CD4-positive, alpha-beta T cell treated with Interleukin-17A for 4 hours (primary cell): ENCODE measurements at regions not wholly inside any gene's neighbourhood (a gene's known extent, or its start where the extent isn't known, plus 50 kb on each side); places are given as distances from the start of the nearest gene placed in this dataset.
"Not testable (repeated sequence)": the region's sequence is repeated elsewhere in the genome, so short reads cannot be mapped to it uniquely, and the experiment has no call there.

Experiments
- DNase-seq: peaks from one replicate; pipeline ENCODE4 v3.0.0-alpha.2; 2020; ENCODE audit warnings: mixed read lengths

DNA sequence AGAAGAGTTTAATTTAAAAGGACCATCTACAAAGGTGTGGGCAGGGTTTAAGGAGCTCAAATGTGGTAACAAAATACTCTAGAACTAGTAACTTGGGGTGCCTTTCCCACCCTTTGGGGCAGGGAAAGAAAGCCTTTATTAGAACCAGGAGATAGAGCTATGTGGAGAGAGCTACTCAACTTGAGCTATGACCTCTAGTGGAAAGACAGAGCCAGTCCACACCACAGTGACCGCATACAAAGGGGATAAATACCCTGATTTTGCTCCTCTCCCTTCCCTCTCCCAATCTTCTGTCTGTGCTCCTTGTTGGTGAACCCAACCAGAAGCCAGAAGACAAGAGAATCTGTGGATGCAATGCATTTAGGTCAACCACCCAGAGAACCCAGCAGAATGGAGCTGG lies 54.4 kb upstream of the JAK1 start:
- DNase-seq = no peak

DNA sequence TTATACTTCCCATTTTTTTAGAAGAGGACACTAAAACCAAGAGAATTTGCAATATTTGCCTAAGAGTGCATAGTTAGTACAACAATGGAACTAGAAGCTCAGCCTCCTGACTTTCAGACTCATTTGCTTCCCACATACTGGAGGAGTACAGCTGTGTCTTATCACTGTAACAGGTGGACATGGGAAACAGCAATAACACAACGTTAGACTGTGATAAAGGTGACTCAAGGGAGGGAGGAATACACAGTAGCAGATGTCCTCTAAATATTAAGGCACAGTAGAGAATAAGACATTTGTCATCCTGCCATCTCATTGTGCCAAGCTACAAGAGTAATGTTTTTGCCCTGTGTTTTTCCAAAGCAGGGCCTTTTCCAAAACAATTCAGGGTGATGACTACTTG lies 55.4 kb upstream of the JAK1 start:
- DNase-seq = no peak

DNA sequence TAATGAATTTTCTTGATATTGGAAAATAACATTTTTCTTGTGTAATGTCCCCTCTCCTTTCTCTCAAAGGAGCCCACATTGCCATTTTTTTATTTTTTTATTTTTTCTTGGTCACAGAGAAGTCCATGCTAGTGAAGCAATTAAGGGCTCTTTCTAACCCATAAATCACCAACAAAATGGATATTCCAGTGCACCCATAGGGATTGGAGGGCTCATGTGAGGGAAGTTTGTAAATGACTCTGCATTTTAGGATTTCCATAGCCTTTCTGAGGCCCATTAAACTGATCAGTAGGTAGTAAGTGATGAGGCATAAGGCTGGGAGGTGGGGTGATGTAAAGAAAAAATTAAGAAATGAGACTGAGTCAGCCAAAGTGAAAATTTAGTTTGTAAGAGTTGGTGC lies 55.9 kb upstream of the JAK1 start:
- no peak for DNase-seq

DNA sequence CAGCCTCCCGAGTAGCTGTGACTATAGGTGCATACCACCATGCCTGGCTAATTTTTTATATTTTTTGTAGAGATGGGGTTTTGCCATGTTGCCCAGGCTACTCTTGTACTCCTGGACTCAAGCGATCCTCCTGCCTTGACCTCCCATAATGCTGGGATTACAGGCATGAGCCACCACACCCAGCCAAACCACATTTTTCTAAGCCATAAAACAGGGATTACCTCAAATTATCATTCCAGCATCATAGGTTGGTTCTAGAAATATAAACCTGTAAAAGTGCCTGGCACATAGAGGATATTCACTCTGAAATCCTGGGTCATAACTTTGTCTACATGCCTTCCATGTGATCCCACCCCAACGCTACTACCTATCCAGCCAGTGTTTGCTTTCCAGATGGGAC lies 59.4 kb upstream of the JAK1 start:
- no peak for DNase-seq

DNA sequence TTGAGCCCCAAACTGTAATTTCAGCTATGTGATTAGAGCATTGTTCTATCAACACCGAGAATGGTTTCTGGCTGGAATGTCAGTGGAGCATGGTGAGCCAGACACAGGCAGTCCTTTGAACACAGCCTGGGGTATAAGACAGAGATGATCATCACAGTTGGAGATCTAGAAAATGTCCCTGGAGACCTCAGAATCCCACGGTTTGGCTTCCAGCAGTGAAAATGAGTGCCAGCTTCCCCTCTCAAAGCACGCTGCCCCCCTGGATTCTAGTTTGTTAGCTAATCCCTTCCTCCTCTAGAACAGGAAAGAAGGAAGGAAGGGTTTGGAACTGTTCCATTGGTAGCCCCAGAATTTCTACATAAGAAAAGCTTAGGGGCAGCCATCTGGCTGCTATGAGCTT lies 59.9 kb upstream of the JAK1 start:
- no peak for DNase-seq

DNA sequence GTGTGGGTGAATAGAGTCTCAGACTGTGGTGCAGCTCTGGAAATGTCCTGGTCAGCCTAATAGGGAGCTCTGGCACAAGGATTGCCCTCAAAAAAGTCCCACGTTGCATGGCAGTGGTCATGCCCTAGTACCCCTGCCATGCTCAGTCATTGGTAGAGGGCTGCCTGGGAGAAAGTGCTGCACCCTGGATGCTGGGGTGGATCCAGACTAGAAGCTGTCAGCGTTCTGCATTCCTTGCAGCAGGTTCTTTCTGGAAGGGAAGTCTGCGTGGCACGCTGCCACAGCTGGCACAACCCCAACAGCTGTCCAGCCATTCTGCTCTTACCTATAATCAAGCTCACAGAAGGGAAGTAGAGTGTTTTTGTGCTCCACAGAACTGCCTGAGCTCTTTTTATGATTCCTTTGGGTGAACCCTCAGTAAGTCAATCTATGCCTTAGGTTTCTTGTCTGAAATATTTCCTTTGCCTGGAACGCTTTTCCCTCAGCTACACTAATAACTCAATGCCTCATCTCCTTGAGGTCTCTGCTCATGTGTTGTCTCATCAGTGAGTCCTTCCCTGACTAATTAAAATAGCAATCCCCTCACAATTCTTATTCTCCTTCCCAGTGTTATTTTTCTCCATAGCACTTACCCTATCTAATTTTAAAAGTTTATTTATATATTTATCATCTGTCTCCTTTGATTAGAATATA lies 61.5 kb upstream of the JAK1 start:
- no peak for DNase-seq

DNA sequence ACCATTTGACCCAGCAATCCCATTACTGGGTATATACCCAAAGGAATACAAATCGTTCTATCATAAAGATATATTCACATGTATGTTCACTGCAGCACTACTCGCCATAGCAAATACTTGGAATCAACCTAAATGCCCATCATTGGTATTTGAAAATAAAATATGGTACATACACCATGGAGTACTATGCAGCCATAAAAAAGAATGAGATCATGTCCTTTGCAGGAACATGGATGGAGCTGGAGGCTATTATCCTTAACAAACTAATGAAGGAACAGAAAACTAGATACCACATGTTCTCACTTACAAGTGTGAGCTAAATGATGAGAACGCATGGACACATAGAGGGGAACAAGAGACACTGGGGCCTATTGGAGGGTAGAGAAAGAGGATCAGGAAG lies 63.1 kb upstream of the JAK1 start:
- DNase-seq = not testable (repeated sequence)

DNA sequence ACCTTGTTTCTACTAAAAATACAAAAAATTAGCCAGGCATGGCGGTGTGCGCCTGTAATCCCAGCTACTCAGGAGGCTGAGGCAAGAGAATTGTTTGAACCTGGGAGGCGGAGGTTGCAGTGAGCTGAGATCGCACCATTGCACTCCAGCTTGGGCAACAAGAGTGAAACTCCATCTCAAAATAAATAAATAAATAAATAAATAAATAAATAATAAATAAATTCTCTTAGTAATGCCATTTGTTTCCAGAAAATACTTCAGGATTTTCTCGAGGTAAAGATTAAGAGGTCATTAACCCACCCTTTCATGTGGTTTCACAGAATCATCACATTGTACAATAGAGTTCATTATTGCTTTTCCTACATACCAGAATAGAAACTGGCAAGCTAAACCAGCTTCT lies 68.5 kb upstream of the JAK1 start:
- DNase-seq = not testable (repeated sequence)

DNA sequence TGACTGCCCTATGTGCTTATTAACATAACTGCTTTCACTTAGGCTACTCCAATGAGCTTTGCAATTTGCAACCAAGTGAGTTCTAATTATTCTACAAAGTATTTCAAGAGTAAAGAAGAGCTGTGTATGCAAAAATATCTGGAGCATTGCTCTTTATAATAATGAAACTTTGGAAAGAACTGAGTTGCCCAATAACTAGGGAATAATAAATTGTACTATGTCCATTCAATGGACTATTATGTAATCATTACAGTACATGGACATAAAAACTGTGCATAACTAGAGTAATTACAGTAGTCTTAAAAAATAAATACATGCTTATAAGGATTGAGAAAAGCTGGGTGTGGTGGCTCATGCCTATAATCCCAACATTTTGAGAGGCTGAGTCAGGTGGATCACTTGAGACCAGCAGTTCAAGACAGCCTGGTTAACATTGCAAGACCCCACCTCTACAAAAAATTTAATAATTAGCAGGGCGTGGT lies 70.3 kb upstream of the JAK1 start:
- no peak for DNase-seq

DNA sequence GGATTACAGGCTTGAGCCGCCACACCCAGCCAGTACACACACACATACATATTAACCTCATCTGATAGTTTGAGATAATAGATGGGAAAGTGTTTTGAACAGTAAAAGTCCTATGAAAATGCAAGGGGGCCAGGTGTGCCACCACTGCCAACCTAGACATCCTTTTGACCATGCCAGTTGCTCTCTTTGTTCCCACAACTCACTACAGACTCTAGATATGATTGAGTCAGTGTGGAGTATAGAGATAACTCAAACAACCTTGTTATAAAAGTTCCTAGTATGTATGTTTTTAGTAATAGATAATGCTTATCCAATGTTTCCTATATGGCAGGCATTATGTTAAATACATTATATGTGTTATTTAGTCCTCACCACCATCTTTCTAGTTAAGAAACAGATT lies 72.7 kb upstream of the JAK1 start:
- DNase-seq = no peak

DNA sequence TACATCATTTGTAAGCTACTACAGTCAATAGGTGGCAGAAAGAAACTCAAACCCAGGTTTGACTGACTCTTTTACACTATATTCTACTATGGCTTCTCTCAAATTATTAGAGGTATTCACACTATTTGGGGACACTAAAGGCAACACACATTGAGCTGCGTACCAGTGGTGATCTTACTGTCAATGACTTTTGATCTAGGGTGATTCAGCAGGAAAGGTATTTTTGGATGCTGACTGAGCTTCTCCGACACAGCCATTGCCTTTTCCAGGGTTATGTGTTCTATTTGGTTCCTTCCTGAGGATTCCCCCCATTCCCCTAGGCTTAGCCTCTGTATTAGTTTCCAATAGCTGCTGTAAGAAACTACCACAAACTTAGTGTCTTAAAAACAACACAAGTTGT lies 73.2 kb upstream of the JAK1 start:
- no peak for DNase-seq

DNA sequence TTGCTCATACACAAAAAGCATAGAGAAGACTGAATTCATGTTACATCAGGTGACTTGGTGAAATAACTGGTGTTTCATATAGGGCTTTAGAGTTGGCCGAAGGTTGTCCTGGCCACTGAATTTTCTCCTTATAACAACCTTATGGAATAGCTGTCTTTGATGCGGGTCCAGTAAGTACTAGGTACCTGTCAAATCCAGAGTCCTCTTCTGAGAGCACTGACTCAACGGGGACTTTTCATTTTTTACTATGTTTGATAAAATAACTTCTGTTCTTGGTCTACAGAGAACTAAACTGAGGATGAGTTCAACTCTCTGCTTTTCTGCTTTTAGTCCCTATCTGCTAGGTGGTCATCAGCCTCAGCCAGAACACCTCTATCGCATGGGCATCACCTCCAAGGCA lies 76.1 kb upstream of the JAK1 start:
- DNase-seq = no peak

DNA sequence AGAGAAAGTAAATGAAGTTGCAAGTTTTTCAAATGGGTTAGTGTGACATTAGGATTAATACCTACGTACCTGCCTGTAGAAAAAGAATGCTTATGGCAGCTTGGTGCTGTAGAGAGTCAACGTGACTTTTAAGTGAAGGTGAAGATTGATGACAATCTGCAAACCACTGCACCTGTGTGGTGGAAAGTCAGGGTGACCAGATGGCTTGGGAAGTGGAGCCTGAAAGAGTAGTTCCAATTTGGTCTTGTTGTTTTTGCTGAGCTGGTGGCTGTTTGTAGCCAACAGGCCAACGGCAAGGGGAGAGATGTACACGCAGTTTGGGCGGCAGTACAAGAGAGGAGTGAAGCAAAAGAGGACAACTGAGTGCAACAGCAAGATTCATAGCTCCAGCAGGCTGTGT lies 78.1 kb upstream of the JAK1 start:
- no peak for DNase-seq

DNA sequence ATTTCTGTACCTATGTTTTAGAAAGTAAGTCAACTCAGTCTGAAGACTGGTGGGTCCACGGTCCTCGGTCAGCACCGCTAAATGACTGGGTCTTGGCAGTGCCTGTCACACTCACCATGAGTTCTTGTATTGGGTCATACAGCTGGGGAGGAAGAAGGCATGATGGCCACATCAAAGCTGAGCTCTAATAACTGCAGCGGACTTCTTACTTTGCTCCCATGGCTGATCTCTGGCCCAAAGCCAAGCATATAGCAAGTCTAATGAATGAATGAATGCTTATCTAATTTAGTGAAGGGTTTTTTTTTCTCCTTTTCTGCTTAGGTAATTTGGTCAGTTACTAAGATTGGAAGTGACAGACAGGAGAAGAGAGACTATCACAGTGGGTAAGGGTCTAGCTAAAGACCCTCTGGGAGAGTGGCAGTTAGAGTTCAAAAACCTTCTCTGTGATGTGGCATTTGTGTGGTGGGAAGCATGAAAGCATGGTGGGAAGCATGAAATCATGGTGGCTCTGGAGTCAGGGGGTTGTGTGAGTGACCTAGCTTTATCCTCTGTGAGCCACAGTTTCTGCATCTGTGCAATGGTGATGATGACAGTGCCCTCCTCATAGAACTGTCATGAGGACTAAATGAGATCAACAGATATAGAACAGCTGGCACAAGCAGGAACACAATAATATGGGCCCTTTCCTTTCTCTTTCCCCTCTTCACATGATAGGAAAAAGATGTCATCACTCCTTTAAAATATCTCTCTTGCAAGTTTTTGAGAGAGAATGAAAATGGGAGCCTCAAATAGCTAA lies 78.9 kb upstream of the JAK1 start:
- DNase-seq = no peak

DNA sequence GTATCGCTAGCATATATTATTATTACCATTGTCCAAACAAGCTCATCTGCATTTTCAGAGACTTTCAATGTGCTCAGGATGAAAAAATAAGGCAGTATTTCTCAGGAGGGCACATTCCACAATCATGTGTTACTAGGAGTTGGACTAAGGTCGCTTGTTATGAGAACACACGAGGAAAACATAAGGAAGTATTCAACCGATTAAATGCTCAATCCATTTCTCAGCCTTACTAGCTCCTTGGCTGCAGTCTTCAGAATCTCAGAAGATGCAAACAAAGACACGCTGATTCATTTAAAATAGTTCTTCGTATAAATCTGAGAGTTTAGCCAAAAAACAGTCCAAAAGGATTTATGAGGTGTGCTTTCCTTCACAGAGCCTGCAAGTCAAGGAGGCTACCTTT lies 82.0 kb upstream of the JAK1 start:
- no peak for DNase-seq

DNA sequence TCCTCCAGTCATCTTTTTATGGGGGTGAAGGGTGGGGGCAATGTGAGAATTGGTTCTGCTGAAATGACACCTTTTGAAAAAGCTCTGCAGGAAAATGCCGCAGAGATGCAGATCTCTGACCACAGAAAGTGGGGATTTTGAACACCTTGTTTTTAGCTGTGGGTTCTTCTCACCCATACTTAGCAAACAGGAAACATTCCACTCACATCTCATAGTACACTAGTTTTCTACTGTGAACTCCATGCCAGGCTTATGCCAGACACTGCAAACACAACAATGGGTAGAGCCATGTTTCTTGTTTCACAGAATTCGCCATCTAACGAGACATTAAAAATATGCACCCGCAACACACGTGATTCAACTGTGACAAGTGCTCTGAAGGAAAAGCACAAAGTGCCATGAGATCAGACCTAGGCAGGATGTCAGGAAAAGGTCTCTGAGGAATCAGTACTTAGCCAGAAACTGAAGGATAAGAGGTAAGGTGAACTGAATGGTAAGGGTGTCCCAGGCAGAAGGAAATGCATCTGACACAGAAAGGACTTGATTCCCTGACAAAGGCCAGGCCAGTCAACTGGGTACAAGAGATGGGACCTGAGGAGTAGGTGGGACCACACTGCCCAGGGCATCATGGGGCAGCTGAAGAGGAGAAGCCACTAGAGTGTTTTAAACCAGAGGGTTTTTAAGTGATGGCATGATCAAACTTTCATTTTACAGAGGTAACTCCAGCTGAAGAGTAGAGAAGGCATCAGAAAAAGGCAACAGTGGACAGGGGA lies 83.8 kb upstream of the JAK1 start:
- peak; percentile 29 for DNase-seq

DNA sequence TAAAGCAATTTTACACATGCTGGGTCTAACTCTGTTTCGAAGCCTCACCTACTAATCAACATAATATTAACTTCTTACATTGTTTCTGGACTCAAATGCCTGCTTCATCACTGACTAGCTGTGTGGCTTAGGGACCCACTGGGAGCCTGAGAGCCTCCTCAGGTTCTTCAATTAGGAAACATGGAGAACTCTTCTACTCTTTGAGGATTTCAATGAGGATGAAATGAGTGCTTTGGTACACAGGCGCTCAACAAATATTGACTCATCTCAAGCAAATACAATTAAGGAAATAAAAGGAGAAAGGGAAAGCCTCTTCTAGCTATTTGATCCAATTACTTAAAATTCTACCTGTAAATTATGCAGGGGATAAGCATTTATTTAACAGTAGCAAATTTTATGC lies 84.4 kb upstream of the JAK1 start:
- DNase-seq = no peak

DNA sequence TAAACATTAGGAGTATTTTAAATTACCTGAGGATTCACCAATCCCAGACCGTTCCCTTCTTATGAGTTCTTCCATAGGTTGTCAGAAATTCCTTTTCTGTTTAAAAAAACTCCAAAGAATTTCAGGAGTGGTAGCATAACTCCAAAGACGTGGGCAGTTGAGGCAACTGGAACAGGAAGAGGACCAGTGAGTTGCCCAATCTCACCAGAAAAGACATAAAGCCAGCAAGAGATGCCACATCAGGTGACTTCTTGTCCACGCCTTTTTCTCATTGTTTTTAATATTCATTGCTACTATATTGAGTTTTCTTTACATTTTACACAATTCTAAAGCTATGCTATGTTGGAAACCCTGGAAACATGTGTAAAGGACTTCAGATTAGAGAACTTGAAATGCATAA lies 88.1 kb upstream of the JAK1 start:
- no peak for DNase-seq

DNA sequence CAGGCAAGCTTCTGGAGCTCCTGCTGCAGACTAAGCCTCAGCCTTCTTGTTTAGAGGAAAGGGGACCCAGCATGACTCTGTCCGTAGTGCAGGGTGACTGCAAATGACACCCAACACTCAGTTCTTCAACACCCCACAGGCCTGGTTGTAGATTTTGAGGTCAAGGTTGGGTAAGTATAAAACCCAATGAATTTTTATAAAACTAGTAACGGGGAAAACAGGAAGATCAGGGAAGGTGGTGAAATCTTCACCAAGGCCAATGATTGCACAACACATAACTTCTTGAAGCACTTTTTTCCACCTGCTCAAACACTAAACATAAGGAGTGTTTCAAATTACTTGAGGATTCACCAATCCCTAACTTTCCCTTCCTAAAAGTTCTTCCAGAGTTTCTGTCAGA lies 89.4 kb upstream of the JAK1 start:
- no peak for DNase-seq

DNA sequence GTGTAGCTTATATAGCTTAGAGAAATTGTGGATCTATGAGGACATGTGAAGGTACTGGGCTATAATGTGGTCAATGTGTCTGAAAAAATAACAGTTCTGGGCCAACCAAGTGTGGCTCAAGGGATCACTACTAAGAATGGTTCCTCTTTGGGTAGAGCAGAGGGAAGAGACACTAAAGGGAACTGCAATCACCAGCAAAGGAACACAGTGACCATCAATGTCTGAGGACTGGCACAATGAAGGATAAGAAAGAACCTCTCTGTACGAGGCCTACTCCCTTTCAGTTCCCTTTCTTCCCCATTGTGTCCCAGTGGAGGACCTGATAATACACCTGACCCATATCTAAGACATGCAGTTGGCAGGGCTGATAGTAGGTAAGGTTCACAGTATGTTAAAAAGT lies 89.9 kb upstream of the JAK1 start:
- no peak for DNase-seq

DNA sequence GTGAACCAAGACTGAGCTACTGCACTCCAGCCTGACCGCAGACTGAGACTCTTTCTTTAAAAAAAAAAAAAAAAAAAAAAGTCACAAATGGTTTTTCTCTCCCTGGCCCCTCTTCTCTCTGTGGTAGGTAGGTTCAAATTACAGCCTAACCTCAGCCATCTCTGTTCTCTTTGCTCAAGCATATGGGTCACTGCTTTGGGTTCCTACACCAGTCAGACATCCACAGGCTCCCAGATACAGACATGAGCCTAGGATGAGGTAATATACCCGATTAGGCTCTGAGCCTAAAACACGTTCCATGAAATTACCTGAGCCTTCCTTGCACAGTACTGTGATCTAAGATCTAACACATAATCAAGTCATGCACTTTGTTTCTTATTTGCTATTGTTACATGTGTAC lies 90.5 kb upstream of the JAK1 start:
- DNase-seq = no peak

DNA sequence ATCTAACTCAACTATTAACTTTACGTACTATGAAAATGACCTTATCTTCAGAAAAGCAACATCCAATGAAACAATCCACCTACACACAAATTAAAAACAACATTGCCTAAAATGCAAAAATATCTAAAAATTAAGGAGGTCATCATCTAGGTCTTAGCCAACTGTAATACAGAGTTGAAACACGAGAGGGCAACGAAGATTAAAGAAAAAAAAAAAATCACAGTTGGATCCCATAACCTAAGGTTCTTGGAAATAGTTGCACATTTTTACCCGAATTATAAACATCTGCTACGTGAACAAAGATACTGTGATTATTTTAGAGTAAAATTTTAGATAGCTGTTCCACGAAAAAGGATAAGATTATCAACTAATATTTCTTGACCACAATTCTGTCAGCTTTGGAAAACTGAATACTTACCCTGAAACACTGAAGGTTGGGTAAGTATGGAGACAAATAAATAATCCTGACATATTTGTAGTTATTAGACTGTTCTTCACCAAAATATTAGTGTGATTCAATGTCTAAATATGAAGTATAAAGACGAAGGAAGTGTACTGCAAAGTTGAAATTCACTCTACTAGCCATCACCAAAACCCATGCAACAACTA lies 88.0 kb upstream of the AK4 start:
- DNase-seq = no peak

DNA sequence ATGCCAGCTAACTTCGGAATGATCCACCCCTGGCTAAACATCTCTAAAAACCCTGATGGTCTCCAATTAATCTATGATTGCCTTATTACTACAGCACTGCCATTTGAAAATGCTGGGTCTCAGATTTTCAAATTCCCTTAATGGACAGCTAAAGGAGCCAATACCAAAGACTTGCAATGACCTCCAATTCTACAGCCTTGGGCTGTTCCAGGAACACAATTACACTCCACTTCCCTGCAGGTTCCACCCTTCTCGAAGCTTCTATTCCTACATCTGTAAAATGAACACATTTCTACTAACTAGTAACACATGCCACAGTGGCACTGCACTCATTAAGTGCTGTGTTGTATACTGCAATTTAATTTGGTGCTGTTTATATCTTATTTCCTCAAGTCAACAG lies 85.7 kb upstream of the AK4 start:
- no peak for DNase-seq

DNA sequence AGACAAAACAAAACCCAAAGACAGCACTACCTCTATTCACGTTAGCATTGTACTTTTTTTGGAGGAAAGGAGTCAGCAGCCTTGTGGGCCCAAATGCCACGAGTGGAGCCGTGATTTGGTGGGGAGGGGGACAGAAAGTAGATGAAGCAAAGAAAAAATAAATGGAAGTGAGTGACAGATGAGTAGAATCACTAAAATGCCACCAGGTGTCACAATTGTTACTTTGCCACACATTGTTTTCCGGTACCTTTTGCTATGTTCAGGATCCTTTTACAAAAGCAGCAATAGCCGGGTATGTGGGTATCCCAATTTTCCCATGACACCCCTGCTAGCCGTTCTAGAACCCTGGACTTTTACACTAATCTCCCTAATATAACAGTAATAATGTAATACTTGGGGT lies 85.0 kb upstream of the AK4 start:
- DNase-seq = no peak
